Transverse colon (tissue), 4 donors: ENCODE measurements at regions not wholly inside any gene's neighbourhood (a gene's known extent, or its start where the extent isn't known, plus 50 kb on each side); places are given as distances from the start of the nearest gene placed in this dataset.

Experiments used
- POLR2A ChIP-seq: fragments of 450-650 bp; IDR thresholded peaks from one replicate; pipeline ENCODE4 v1.6.1; 2016; ENCODE audit warnings: antibody characterized with exemption, mild to moderate bottlenecking, moderate library complexity
- POLR2AphosphoS5 ChIP-seq, 3 donors: sonication (generic); formaldehyde crosslinking; IDR thresholded peaks; one replicate each; pipeline ENCODE4 v1.6.1; 2016; ENCODE audit warnings: antibody characterized with exemption in 3 of 3
- TF ChIP-seq, protein P1 (sequence below), 5 experiments: fragments of 200-600 bp in 3 of 5; fragments of 450-650 bp in 2 of 5; sonication (generic) in 3 of 5; IDR thresholded peaks; 1 replicate in 2 of 5; 2 replicates in 3 of 5; pipeline ENCODE4 v1.5.1; 2016 to 2017; ENCODE audit warnings: antibody characterized with exemption in 5 of 5, inconsistent platforms in 3 of 5, mild to moderate bottlenecking in 2 of 5, moderate library complexity in 1 of 5

DNA sequence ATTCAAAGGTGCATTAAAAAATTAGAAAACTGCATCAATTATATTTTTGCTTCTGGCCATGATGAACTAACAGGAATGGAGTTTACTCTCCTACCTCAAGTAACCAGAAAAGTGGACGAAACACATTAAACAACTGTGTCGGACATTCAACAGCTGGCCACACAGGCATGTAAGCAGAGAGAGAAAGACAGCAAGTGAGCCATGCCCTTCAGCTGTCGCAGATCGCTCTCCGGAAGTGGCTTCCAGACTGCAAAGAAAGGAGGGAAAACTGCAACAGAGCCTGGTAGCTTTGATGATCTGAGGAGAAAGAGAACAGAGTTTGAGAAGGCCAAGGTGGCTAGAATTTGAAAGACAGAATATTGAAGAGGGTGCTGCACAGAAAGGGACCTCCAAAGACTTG is 557.2 kb downstream of the MATN1 start:
- TF ChIP-seq, protein P1, sequence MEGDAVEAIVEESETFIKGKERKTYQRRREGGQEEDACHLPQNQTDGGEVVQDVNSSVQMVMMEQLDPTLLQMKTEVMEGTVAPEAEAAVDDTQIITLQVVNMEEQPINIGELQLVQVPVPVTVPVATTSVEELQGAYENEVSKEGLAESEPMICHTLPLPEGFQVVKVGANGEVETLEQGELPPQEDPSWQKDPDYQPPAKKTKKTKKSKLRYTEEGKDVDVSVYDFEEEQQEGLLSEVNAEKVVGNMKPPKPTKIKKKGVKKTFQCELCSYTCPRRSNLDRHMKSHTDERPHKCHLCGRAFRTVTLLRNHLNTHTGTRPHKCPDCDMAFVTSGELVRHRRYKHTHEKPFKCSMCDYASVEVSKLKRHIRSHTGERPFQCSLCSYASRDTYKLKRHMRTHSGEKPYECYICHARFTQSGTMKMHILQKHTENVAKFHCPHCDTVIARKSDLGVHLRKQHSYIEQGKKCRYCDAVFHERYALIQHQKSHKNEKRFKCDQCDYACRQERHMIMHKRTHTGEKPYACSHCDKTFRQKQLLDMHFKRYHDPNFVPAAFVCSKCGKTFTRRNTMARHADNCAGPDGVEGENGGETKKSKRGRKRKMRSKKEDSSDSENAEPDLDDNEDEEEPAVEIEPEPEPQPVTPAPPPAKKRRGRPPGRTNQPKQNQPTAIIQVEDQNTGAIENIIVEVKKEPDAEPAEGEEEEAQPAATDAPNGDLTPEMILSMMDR (IDR thresholded peaks at IDR 0.05) = no peak
- no peak for TF ChIP-seq POLR2AphosphoS5 (IDR thresholded peaks at IDR 0.05)
- no peak for TF ChIP-seq POLR2A
